GM23338 (cell line): ENCODE measurements at regions not wholly inside any gene's neighbourhood (a gene's known extent, or its start where the extent isn't known, plus 50 kb on each side); places are given as distances from the start of the nearest gene placed in this dataset.

ENCODE experiments used
- ATAC-seq: fragments of 200-7000 bp; cut with Tn5 transposase; 3 replicates; pipeline ENCODE4 v1.9.1; 2020
- DNase-seq: peaks from one replicate; pipeline ENCODE4 v3.0.0-alpha.2; 2015; ENCODE audit warnings: low spot score
- H2AFZ ChIP-seq: fragments of 200-600 bp; sonication (generic); 2 replicates; pipeline ENCODE4 v1.8.0; 2016; ENCODE audit warnings: antibody characterized with exemption, mild to moderate bottlenecking, moderate library complexity
- H3F3A ChIP-seq: fragments of 200-600 bp; sonication (generic); replicated peaks from 2 replicates; pipeline ENCODE4 v1.8.0; 2017; ENCODE audit warnings: antibody characterized with exemption, mixed run types, low read depth
- H3K27ac ChIP-seq: fragments of 200-600 bp; sonication (generic); 2 replicates; pipeline ENCODE4 v1.6.1; 2016; ENCODE audit warnings: low read depth
- H3K27me3 ChIP-seq: fragments of 200-600 bp; sonication (generic); 2 replicates; pipeline ENCODE4 v1.8.0; 2016; ENCODE audit warnings: mild to moderate bottlenecking, mixed run types, moderate library complexity; ENCODE audit not compliant: insufficient read depth
- H3K36me3 ChIP-seq: fragments of 200-600 bp; sonication (generic); 2 replicates; pipeline ENCODE4 v1.8.0; 2016; ENCODE audit warnings: mild to moderate bottlenecking; ENCODE audit not compliant: insufficient read depth
- H3K4me1 ChIP-seq: fragments of 200-600 bp; sonication (generic); 2 replicates; pipeline ENCODE4 v1.8.0; 2016; ENCODE audit warnings: mild to moderate bottlenecking, moderate library complexity; ENCODE audit not compliant: insufficient read depth
- H3K4me2 ChIP-seq: fragments of 200-600 bp; sonication (generic); 2 replicates; pipeline ENCODE4 v1.7.1; 2017; ENCODE audit warnings: mixed run types
- H3K4me3 ChIP-seq: fragments of 200-600 bp; sonication (generic); 2 replicates; pipeline ENCODE4 v1.6.1; 2016; ENCODE audit warnings: mixed run types
- H3K79me2 ChIP-seq: fragments of 200-600 bp; sonication (generic); replicated peaks from 2 replicates; pipeline ENCODE4 v1.8.0; 2017; ENCODE audit warnings: mild to moderate bottlenecking; ENCODE audit not compliant: insufficient read depth
- H3K9me2 ChIP-seq: fragments of 200-600 bp; sonication (generic); 2 replicates; pipeline ENCODE4 v1.8.0; 2017; ENCODE audit not compliant: insufficient read depth
- H4K20me1 ChIP-seq: fragments of 200-600 bp; sonication (generic); replicated peaks from 2 replicates; pipeline ENCODE4 v1.8.0; 2017; ENCODE audit warnings: mild to moderate bottlenecking; ENCODE audit not compliant: insufficient read depth
- H3K27ac Mint-ChIP-seq: 2 replicates; pipeline ENCODE4 v1.8.0; 2020; ENCODE audit warnings: inconsistent platforms, mild to moderate bottlenecking, moderate library complexity, mixed read lengths
- H3K27me3 Mint-ChIP-seq: 3 replicates; pipeline ENCODE4 v1.8.0; 2022; ENCODE audit warnings: low read depth, mild to moderate bottlenecking, moderate library complexity, mixed read lengths, inconsistent platforms; ENCODE audit not compliant: insufficient read depth, poor library complexity
- H3K36me3 Mint-ChIP-seq: 3 replicates; pipeline ENCODE4 v1.8.0; 2021; ENCODE audit warnings: low read depth, mild to moderate bottlenecking, inconsistent platforms, moderate library complexity, mixed read lengths
- H3K4me1 Mint-ChIP-seq: 3 replicates; pipeline ENCODE4 v1.8.0; 2020; ENCODE audit warnings: mild to moderate bottlenecking, inconsistent platforms, mixed read lengths
- H3K4me3 Mint-ChIP-seq: 3 replicates; pipeline ENCODE4 v1.8.0; 2021; ENCODE audit warnings: moderate library complexity, mild to moderate bottlenecking, inconsistent platforms, mixed read lengths
- H3K9me3 Mint-ChIP-seq: 3 replicates; pipeline ENCODE4 v1.8.0; 2020; ENCODE audit warnings: moderate library complexity, mild to moderate bottlenecking, inconsistent platforms, mixed read lengths
- CREB1 ChIP-seq: fragments of 250-450 bp; sonication (Bioruptor Pico); IDR thresholded peaks from 2 replicates; pipeline ENCODE4 v1.5.0; 2020; ENCODE audit warnings: low read depth, mild to moderate bottlenecking, moderate library complexity
- ETS1 ChIP-seq: IDR thresholded peaks from 2 replicates; pipeline ENCODE4 v1.6.1; 2016; ENCODE audit warnings: antibody characterized with exemption
- EZH2 ChIP-seq: fragments of 200-600 bp; sonication (generic); IDR thresholded peaks from one replicate; pipeline ENCODE4 v1.8.0; 2017; ENCODE audit warnings: antibody characterized with exemption, mild to moderate bottlenecking, low read depth; ENCODE audit not compliant: unreplicated experiment
- EZH2phosphoT487 ChIP-seq: fragments of 200-600 bp; sonication (generic); IDR thresholded peaks from one replicate; pipeline ENCODE4 v1.8.1; 2018; ENCODE audit warnings: antibody characterized with exemption; ENCODE audit not compliant: unreplicated experiment
- NANOG ChIP-seq: IDR thresholded peaks from 2 replicates; pipeline ENCODE4 v1.6.1; 2016; ENCODE audit warnings: antibody characterized with exemption, borderline replicate concordance
- POLR2AphosphoS5 ChIP-seq: IDR thresholded peaks from 2 replicates; pipeline ENCODE4 v1.6.1; 2016; ENCODE audit warnings: antibody characterized with exemption, low read depth
- REST ChIP-seq: IDR thresholded peaks from one replicate; pipeline ENCODE4 v1.6.1; 2018; ENCODE audit warnings: antibody characterized with exemption; ENCODE audit not compliant: unreplicated experiment
- STAT1 ChIP-seq: IDR thresholded peaks from one replicate; pipeline ENCODE4 v1.6.1; 2016; ENCODE audit warnings: antibody characterized with exemption; ENCODE audit not compliant: unreplicated experiment
- ZNF114 ChIP-seq: fragments of 250-450 bp; sonication (Bioruptor Pico); IDR thresholded peaks from 2 replicates; pipeline ENCODE4 v1.5.0; 2020; ENCODE audit warnings: mild to moderate bottlenecking, moderate library complexity
- ZNF331 ChIP-seq: fragments of 250-450 bp; sonication (Bioruptor Pico); IDR thresholded peaks from 2 replicates; pipeline ENCODE4 v1.5.0; 2020; ENCODE audit warnings: low read depth, mild to moderate bottlenecking, moderate library complexity
- TF ChIP-seq, protein P1 (sequence below): fragments of 250-450 bp; sonication (Bioruptor Pico); IDR thresholded peaks from 2 replicates; pipeline ENCODE4 v1.5.0; 2020; ENCODE audit warnings: mild to moderate bottlenecking, moderate library complexity

- Histone ChIP-seq H3K79me2 (no peaks in the 10 kb centered on the region), H3F3A (no peaks in the 10 kb centered on the region), H3K4me1 (no peaks in the 10 kb centered on the region), H4K20me1 (no peaks in the 10 kb centered on the region), H3K27ac (no peak overlapping the region), H3K9me2 (no peaks in the 10 kb centered on the region), H2AFZ (no peak overlapping the region), H3K27me3 (no peaks in the 10 kb centered on the region), H3K36me3 (no peaks in the 10 kb centered on the region), H3K4me3 (no peak overlapping the region), H3K4me2 (no peak overlapping the region)
- Mint-ChIP-seq H3K4me1 (no peaks in the 10 kb centered on the region), H3K9me3 (peaks cover 52% of the 10 kb centered on the region), H3K4me3 (no peak overlapping the region), H3K27me3 (no peaks in the 10 kb centered on the region), H3K27ac (no peak overlapping the region), H3K36me3 (peaks cover 4% of the 10 kb centered on the region; the same call in 1 of the 3 replicates)
- no peak for DNase-seq
- TF ChIP-seq POLR2AphosphoS5 = no peak
- TF ChIP-seq, protein P1, sequence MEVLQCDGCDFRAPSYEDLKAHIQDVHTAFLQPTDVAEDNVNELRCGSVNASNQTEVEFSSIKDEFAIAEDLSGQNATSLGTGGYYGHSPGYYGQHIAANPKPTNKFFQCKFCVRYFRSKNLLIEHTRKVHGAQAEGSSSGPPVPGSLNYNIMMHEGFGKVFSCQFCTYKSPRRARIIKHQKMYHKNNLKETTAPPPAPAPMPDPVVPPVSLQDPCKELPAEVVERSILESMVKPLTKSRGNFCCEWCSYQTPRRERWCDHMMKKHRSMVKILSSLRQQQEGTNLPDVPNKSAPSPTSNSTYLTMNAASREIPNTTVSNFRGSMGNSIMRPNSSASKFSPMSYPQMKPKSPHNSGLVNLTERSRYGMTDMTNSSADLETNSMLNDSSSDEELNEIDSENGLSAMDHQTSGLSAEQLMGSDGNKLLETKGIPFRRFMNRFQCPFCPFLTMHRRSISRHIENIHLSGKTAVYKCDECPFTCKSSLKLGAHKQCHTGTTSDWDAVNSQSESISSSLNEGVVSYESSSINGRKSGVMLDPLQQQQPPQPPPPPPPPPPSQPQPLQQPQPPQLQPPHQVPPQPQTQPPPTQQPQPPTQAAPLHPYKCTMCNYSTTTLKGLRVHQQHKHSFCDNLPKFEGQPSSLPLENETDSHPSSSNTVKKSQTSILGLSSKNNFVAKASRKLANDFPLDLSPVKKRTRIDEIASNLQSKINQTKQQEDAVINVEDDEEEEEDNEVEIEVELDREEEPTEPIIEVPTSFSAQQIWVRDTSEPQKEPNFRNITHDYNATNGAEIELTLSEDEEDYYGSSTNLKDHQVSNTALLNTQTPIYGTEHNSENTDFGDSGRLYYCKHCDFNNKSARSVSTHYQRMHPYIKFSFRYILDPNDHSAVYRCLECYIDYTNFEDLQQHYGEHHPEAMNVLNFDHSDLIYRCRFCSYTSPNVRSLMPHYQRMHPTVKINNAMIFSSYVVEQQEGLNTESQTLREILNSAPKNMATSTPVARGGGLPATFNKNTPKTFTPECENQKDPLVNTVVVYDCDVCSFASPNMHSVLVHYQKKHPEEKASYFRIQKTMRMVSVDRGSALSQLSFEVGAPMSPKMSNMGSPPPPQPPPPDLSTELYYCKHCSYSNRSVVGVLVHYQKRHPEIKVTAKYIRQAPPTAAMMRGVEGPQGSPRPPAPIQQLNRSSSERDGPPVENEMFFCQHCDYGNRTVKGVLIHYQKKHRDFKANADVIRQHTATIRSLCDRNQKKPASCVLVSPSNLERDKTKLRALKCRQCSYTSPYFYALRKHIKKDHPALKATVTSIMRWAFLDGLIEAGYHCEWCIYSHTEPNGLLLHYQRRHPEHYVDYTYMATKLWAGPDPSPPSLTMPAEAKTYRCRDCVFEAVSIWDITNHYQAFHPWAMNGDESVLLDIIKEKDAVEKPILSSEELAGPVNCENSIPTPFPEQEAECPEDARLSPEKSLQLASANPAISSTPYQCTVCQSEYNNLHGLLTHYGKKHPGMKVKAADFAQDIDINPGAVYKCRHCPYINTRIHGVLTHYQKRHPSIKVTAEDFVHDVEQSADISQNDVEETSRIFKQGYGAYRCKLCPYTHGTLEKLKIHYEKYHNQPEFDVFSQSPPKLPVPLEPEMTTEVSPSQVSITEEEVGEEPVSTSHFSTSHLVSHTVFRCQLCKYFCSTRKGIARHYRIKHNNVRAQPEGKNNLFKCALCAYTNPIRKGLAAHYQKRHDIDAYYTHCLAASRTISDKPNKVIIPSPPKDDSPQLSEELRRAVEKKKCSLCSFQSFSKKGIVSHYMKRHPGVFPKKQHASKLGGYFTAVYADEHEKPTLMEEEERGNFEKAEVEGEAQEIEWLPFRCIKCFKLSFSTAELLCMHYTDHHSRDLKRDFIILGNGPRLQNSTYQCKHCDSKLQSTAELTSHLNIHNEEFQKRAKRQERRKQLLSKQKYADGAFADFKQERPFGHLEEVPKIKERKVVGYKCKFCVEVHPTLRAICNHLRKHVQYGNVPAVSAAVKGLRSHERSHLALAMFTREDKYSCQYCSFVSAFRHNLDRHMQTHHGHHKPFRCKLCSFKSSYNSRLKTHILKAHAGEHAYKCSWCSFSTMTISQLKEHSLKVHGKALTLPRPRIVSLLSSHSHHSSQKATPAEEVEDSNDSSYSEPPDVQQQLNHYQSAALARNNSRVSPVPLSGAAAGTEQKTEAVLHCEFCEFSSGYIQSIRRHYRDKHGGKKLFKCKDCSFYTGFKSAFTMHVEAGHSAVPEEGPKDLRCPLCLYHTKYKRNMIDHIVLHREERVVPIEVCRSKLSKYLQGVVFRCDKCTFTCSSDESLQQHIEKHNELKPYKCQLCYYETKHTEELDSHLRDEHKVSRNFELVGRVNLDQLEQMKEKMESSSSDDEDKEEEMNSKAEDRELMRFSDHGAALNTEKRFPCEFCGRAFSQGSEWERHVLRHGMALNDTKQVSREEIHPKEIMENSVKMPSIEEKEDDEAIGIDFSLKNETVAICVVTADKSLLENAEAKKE (CRISPR knock-in tag) = no peak
- no peak for TF ChIP-seq ZNF331 (CRISPR knock-in tag)
- TF ChIP-seq ETS1 = no peak
- ATAC-seq = no peak
Observed at GRCh38 chr15:46471096-46471495, 836.3 kb downstream of the SQOR start.

DNA sequence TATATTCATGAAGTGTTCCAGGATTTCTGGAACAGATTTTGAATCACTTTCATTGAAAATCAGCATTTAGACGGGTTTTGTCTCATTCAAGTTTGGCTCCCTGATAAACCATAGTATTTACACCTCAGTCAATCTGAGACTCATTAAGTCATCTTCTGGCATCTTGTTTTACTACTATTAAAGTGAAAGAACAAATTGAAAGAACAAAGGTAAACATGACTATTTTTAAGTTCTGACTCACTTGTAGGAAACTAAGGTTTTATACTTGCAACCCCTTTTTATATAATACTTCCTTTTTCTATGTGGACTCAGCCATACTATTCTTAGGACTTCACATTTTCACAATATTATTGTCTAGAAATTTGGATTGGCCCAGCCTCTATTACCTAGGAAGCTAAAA lies 854.4 kb downstream of the SQOR start:
- Histone ChIP-seq H3F3A (no peaks in the 10 kb centered on the region), H3K36me3 (no peaks in the 10 kb centered on the region), H4K20me1 (no peaks in the 10 kb centered on the region), H3K79me2 (no peaks in the 10 kb centered on the region), H3K27ac (no peak overlapping the region), H2AFZ (no peak overlapping the region), H3K9me2 (no peaks in the 10 kb centered on the region; the same call in 1 of the 2 replicates), H3K4me1 (no peaks in the 10 kb centered on the region; the same call in 1 of the 2 replicates), H3K4me2 (no peak overlapping the region), H3K4me3 (no peak overlapping the region), H3K27me3 (no peaks in the 10 kb centered on the region)
- no peaks in the 10 kb centered on the region for H3K27me3 Mint-ChIP-seq
- no peak for DNase-seq
- H3K4me3 Mint-ChIP-seq = no peak overlapping the region
- H3K27ac Mint-ChIP-seq = no peak overlapping the region
- H3K9me3 Mint-ChIP-seq = peaks cover 64% of the 10 kb centered on the region
- H3K36me3 Mint-ChIP-seq = peaks cover 6% of the 10 kb centered on the region; the same call in 2 of the 3 replicates
- ATAC-seq = no peak
- H3K4me1 Mint-ChIP-seq = no peaks in the 10 kb centered on the region
- TF ChIP-seq STAT1 = no peak
- TF ChIP-seq CREB1 (CRISPR knock-in tag) = no peak
- TF ChIP-seq ZNF114 = no peak
- TF ChIP-seq REST = no peak
- TF ChIP-seq ETS1 = no peak
- TF ChIP-seq EZH2 = no peak
- TF ChIP-seq EZH2phosphoT487 = no peak
- TF ChIP-seq NANOG = no peak
